GM12892 (cell line): ENCODE measurements at regions not wholly inside any gene's neighbourhood (a gene's known extent, or its start where the extent isn't known, plus 50 kb on each side); places are given as distances from the start of the nearest gene placed in this dataset.

Source experiments
- POLR2A ChIP-seq: IDR thresholded peaks from 2 replicates; pipeline ENCODE4 v1.6.1; 2011; ENCODE audit warnings: low read depth, low read length, control low read depth
- POLR2AphosphoS5 ChIP-seq: IDR thresholded peaks from 2 replicates; pipeline ENCODE4 v1.6.1; 2011; ENCODE audit warnings: low read depth, low read length, control low read depth
- TAF1 ChIP-seq: IDR thresholded peaks from 2 replicates; pipeline ENCODE4 v1.6.1; 2011; ENCODE audit warnings: low read depth, mild to moderate bottlenecking, control low read depth, low read length, borderline replicate concordance

- TF ChIP-seq POLR2A (no peak), POLR2AphosphoS5 (no peak), TAF1 (no peak)
Measured at GRCh38 chr2:23235736-23236135, 149.2 kb upstream of the KLHL29 start.
